HUES64 (cell line): ENCODE measurements at regions not wholly inside any gene's neighbourhood (a gene's known extent, or its start where the extent isn't known, plus 50 kb on each side); places are given as distances from the start of the nearest gene placed in this dataset.
"Not testable (repeated sequence)": the region's sequence is repeated elsewhere in the genome, so short reads cannot be mapped to it uniquely, and the experiment has no call there.

Source experiments
- H3K27ac ChIP-seq: 2 replicates; pipeline ENCODE4 v1.7.0; 2013; ENCODE audit warnings: low read depth, low read length, inconsistent platforms
- H3K27me3 ChIP-seq: 2 replicates; pipeline ENCODE4 v1.6.1; 2013; ENCODE audit warnings: mild to moderate bottlenecking, low read length; ENCODE audit not compliant: insufficient read depth
- H3K36me3 ChIP-seq: 2 replicates; pipeline ENCODE4 v1.6.1; 2013; ENCODE audit warnings: mild to moderate bottlenecking, low read length; ENCODE audit not compliant: insufficient read depth
- H3K4me1 ChIP-seq: 2 replicates; pipeline ENCODE4 v1.6.1; 2013; ENCODE audit warnings: mild to moderate bottlenecking, low read length, moderate library complexity; ENCODE audit not compliant: insufficient read depth
- H3K4me3 ChIP-seq: 2 replicates; pipeline ENCODE4 v1.5.1; 2013; ENCODE audit warnings: mild to moderate bottlenecking, low read length, moderate library complexity
- H3K9ac ChIP-seq: 2 replicates; pipeline ENCODE4 v1.6.1; 2013; ENCODE audit warnings: mild to moderate bottlenecking, low read depth, low read length
- H3K9me3 ChIP-seq: 2 replicates; pipeline ENCODE4 v1.6.1; 2013; ENCODE audit warnings: low read depth, low read length; ENCODE audit not compliant: insufficient read depth
- WGBS: fragments of 150-250, 120-280 bp; methylation state at CpG from one replicate; pipeline ENCODE4 v1.1.7; 2013; ENCODE audit warnings: missing lambda C conversion rate; 5-methylcytosine and 5-hydroxymethylcytosine counted together

DNA sequence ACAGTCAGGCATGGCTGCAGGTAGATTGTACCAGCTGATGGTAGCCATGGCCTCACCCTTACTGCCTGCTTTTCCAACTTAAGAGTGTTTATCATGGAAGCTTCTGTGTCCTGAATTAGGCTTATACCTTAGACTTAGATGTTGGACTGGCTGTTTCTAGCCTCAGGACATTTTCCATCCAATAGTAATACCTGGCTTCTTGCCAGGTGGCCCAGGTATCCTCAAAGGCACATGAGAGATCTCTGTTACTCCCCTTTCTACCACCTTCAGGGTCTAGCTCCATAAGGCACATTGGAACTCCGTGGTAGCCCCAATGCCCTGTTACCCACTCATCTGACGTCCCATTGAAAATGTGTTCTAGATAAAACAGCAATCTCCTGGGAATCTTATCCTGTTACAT is 407.5 kb downstream of the SPRY2 start:
- Histone ChIP-seq H3K27ac (no peak overlapping the region), H3K4me3 (no peak overlapping the region), H3K9ac (no peak overlapping the region), H3K27me3 (no peaks in the 10 kb centered on the region), H3K4me1 (peaks cover 13% of the 10 kb centered on the region; the same call in 1 of the 2 replicates), H3K9me3 (peaks cover 9% of the 10 kb centered on the region; the same call in 1 of the 2 replicates), H3K36me3 (no peaks in the 10 kb centered on the region)
- WGBS, result 94% methylated on average over 2 of the region's 2 CpGs

DNA sequence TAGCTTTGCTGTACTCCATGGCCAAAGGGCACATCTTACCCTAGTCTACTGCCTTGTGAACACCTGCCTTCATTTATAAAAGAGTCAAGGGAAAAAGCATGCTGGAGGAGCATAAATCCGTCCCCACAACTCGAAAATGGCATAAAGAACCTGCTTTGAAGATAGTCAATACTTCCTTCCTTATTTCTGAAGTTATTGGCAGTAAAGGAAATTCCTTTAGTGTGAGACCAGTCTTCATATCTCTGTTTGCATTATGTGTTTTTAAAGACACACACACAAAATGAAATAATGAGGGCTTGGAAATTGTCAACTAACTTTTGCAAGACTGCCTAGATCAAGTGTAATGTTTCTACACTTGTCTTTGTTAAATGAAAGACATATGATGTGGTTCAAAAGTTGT is 408.4 kb downstream of the SPRY2 start:
- Histone ChIP-seq H3K36me3 (no peaks in the 10 kb centered on the region), H3K27ac (no peak overlapping the region), H3K9ac (no peak overlapping the region), H3K4me3 (no peak overlapping the region), H3K4me1 (peaks cover 13% of the 10 kb centered on the region; the same call in 1 of the 2 replicates), H3K27me3 (no peaks in the 10 kb centered on the region), H3K9me3 (peaks cover 9% of the 10 kb centered on the region; the same call in 1 of the 2 replicates)
- WGBS, result 96% methylated on average over 2 of the region's 2 CpGs

DNA sequence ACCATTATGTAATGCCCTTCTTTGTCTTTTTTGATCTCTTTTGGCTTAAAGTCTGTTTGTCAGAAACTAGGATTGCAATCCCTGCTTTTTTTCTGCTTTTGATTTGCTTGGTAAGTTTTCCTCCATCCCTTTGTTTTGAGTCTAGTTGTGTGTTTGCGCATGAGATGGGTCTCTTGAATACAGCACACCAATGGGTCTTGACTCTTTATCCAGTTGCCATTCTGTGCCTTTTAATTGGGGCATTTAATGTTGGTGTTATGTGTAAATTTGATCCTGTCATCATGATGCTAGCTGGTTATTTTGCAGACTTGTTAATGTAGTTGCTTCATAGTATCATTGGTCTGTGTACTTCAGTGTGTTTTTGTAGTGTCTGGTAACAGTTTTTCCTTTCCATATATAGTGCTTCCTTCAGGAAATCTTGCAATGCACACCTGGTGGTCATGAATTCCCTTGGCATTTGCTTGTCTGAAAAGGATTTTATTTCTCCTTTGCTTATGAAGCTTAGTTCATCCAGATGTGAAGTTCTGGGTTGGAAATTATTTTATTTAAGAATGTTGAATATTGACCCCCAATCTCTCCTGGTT is 416.9 kb downstream of the SPRY2 start:
- not testable (repeated sequence) for H3K36me3 ChIP-seq, H3K27me3 ChIP-seq, H3K27ac ChIP-seq, H3K9ac ChIP-seq, H3K4me1 ChIP-seq, H3K4me3 ChIP-seq
- 93% methylated on average over 1 of the region's 1 CpG for WGBS
- peaks cover 15% of the 10 kb centered on the region; the same call in 1 of the 2 replicates for H3K9me3 ChIP-seq

DNA sequence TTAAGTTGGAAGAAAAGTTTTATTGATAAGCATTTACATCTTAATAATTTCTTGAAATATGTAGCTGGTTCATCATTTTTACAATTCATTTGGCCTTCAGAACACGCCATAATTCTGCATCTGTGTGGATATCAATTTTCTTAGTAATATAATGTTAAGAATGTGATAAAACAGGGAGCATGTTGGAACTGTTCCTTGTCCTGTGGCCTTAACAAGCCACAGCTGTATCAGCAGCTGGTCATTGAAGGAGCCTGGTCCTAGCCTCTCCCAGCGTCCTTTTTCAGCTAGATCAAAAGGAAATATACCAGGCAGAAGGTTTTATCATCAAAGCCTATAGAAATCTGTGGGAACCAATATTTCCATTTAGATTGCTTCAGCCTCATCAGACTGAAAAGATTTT is 421.8 kb downstream of the SPRY2 start:
- Histone ChIP-seq H3K36me3 (no peaks in the 10 kb centered on the region), H3K27me3 (no peaks in the 10 kb centered on the region), H3K9me3 (0 out of 2 replicates have a peak, but pooled peaks cover 9% of the 10 kb centered on the region), H3K4me3 (no peak overlapping the region), H3K27ac (no peak overlapping the region), H3K9ac (no peak overlapping the region), H3K4me1 (peaks cover 2% of the 10 kb centered on the region; the same call in 1 of the 2 replicates)
- WGBS, result 88% methylated on average over 2 of the region's 2 CpGs

DNA sequence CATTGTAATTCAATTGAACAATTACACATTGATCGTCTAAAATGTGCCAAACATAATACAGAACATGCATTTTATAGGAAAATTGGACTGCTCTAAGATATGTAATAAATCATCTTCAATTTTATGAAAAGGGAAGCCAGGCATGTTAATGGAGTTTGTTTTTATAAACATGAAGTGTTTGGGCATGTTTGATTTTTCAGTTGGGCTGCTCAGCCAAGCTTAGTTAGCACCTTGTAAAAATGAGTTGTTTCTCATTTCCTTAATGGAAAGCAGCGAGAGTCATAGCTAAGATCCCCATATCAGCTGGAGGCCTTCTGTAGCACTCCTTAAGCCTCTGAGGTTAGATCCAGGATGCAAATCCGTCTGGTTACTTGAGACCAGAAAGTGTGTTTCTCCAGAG is 422.3 kb downstream of the SPRY2 start:
- no peak overlapping the region for H3K27ac ChIP-seq
- H3K4me1 ChIP-seq, result peaks cover 7% of the 10 kb centered on the region
- WGBS, result 89% methylated on average over 3 of the region's 3 CpGs
- no peaks in the 10 kb centered on the region for H3K36me3 ChIP-seq
- H3K9me3 ChIP-seq, result 0 out of 2 replicates have a peak, but pooled peaks cover 4% of the 10 kb centered on the region
- no peak overlapping the region for H3K4me3 ChIP-seq
- H3K27me3 ChIP-seq, result no peaks in the 10 kb centered on the region
- no peak overlapping the region for H3K9ac ChIP-seq

DNA sequence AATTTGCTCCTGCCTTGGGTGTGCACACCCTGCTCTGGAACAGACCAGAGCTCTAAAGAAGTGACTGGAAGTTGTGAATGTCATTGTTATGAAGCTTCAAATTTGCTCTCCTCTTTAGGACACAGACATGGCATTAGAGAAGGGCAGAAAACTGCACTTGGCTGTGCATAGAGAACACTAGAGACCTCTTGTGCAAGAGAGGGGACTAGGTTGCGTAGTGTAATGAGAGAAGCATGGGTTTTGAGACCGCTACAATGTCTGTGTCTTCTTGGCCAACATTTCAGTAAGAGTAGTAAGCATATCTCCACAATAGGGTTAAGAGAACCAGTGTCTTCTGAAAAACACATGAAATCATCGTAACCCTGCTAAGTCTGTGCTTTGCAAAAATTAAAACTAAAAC is 423.3 kb downstream of the SPRY2 start:
- Histone ChIP-seq H3K9me3 (0 out of 2 replicates have a peak, but pooled peaks cover 2% of the 10 kb centered on the region), H3K36me3 (no peaks in the 10 kb centered on the region), H3K9ac (no peak overlapping the region), H3K27ac (no peak overlapping the region), H3K27me3 (no peaks in the 10 kb centered on the region), H3K4me1 (peaks cover 14% of the 10 kb centered on the region), H3K4me3 (no peak overlapping the region)
- WGBS, result 90% methylated on average over 3 of the region's 3 CpGs

DNA sequence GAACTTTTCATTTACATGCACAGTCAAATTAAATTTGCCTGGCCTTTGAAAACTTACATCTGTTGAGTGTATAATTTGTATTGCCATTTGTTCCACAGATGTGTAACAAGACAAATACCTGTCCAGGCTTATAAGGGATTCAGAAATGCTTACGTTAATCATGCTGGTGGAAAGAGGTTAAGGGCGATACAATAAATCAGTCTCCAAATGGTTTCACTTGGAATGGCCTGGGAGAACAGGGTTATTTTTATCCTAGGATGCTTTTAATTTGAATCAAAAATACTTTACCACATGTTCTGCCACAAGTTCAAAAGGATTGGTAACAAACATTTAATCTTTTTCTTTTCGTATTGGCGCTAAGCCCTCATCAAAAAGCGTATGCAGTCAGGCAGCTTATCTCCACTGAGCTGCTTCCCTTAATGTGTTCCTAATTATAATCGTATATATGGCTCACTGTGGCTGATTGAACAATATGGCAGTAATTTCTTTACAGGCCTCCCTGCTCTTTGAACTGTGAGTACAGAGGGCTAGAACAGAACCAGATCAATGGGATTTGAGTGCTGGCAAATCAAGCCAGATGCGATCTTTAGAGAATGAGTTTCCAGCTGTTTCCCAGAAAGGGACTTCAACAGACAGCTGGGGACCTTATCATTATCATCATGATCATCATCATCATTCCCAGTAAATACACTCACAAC is 425.7 kb downstream of the SPRY2 start:
- Histone ChIP-seq H3K4me1 (peaks cover 14% of the 10 kb centered on the region), H3K9ac (no peak overlapping the region), H3K27me3 (no peaks in the 10 kb centered on the region), H3K27ac (no peak overlapping the region), H3K9me3 (no peaks in the 10 kb centered on the region), H3K36me3 (no peaks in the 10 kb centered on the region), H3K4me3 (no peak overlapping the region)
- WGBS, result 93% methylated on average over 7 of the region's 7 CpGs

DNA sequence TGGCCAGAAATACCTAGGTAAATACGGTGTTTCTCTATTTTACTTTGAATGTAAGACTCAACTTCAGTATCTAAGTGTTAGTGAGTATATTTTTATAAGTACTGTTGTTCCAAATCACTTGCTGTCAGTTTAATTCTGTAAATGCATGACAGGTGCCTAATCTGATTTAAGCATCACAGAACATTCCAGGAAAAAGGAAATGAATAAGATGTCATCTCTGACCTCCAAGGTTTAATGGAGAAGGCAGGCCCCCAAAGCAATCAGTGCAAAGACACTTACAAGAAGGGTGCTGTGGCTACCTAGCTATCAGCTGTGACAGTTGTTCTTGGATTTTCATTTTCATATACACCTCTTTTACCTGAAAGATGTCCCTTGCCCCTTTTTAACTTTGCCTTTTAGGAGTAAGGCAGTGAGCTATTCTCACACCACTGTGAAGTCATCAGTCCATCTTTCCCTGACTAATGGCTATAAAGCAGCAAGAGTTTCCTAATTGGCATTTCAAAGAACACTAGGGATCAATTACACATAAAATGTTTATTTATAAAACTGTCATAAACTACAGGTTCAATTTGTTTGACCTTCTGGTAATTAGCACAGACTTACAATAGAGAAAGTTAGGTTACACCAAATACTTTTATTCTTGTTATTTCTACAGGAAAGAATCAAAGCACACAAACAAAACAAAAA is 427.6 kb downstream of the SPRY2 start:
- Histone ChIP-seq H3K4me1 (peaks cover 14% of the 10 kb centered on the region), H3K9me3 (no peaks in the 10 kb centered on the region), H3K27ac (no peak overlapping the region), H3K4me3 (no peak overlapping the region), H3K27me3 (no peaks in the 10 kb centered on the region), H3K9ac (no peak overlapping the region), H3K36me3 (no peaks in the 10 kb centered on the region)
- WGBS, result 100% methylated on average over 1 of the region's 1 CpG

DNA sequence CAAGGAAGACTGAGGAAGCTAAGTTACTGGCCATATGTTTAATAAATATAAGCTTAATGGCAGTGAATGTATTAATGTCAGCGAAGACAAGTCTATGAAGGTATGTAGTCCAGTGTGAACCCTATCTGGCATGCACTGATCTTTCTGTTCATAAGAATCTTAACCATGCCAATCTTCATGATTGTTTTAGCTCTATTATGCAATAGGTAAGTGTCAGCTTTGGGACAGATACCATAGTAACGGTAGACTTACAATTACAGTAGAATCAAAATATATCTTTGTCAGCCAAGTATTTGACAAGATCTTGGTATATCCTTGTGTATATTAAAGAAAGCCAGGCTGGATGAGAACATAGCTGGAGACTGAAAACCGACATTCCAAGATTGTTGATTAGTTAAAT is 428.5 kb downstream of the SPRY2 start:
- Histone ChIP-seq H3K27ac (no peak overlapping the region), H3K9me3 (no peaks in the 10 kb centered on the region), H3K36me3 (no peaks in the 10 kb centered on the region), H3K27me3 (no peaks in the 10 kb centered on the region), H3K4me3 (no peak overlapping the region), H3K9ac (no peak overlapping the region), H3K4me1 (peaks cover 14% of the 10 kb centered on the region)
- 50% methylated on average over 2 of the region's 3 CpGs for WGBS

DNA sequence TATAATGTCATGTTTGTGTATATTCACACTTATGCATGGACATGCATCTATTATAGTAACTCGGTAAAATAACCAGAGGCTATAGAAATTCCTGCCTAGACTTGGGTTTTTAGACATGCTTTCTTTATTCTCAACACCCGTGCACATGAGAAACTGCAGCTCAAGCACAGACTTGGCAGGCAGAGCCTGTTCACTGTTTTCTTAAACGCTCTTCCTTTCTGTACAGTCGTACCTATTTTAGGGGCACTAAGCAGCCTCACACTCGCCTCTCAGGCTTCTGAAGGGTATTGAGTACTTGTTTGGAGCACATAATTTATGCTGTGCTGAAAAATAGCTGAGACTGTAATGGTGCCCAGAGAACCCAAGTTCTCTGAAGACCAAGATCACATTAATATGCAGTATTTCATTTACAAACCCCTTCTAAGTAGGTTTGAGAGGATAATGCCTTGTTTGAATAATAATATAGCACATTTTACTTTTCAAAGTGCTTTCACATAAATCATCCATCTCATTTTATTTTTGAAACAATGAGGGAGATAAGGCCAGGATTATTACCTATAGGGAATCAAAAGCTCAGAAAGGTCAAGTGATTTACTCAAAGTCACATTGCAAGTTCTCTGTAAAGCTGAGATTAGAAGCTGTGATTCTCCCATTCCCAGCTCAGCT is 429.9 kb downstream of the SPRY2 start:
- Histone ChIP-seq H3K9ac (no peak overlapping the region), H3K27ac (no peak overlapping the region), H3K27me3 (no peaks in the 10 kb centered on the region), H3K9me3 (no peaks in the 10 kb centered on the region), H3K36me3 (no peaks in the 10 kb centered on the region), H3K4me3 (no peak overlapping the region), H3K4me1 (peaks cover 14% of the 10 kb centered on the region)
- WGBS, result 90% methylated on average over 5 of the region's 5 CpGs

DNA sequence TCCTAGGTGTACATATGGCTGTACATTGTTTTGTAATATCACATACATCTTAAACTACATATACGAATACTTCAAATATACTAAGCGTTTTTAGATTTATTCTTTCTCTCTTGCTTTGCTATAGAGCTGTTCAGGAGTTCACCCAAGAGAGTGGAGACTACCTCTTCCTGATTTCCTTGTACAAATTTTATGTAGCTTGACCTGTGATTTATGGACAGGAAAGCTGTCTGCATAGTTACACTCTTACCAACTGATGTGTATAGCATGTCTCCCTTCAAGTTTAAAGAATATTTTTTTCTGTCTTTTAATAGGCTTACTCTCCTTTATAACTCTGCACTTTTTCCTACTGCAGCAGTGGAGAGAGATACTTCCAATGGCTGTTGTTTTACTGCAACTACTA is 428.7 kb downstream of the NDFIP2 start:
- 96% methylated on average over 2 of the region's 2 CpGs for WGBS
- H3K4me3 ChIP-seq, result no peak overlapping the region
- no peaks in the 10 kb centered on the region for H3K9me3 ChIP-seq
- no peak overlapping the region for H3K27ac ChIP-seq
- no peaks in the 10 kb centered on the region for H3K36me3 ChIP-seq
- H3K4me1 ChIP-seq, result peaks cover 12% of the 10 kb centered on the region
- no peaks in the 10 kb centered on the region for H3K27me3 ChIP-seq
- H3K9ac ChIP-seq, result no peak overlapping the region
